Stromal cell of bone marrow (primary cell): ENCODE measurements at regions not wholly inside any gene's neighbourhood (a gene's known extent, or its start where the extent isn't known, plus 50 kb on each side); places are given as distances from the start of the nearest gene placed in this dataset.
"Not testable (repeated sequence)": the region's sequence is repeated elsewhere in the genome, so short reads cannot be mapped to it uniquely, and the experiment has no call there.

Experiments
- DNase-seq: peaks from one replicate; pipeline ENCODE4 v3.0.0-alpha.2; 2012; ENCODE audit warnings: low read depth

DNA sequence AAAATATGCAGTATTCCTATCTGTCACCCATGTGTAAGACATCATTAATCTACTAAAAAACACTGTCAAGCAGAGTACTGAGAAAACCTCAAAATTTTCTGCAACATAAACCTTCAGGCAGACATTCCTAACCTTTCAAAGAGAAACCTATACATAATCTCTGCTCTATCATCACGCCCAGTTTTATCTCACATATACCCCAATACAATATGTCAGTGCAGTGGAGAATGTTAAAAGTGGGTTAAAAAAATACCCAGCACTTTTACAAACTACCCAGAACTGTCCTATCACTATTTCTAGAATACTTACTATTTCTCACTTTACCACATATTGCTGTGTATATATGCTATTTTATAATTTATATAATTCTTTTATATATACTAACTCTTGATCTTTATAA lies 922.0 kb upstream of the SORCS1 start:
- no peak for DNase-seq

DNA sequence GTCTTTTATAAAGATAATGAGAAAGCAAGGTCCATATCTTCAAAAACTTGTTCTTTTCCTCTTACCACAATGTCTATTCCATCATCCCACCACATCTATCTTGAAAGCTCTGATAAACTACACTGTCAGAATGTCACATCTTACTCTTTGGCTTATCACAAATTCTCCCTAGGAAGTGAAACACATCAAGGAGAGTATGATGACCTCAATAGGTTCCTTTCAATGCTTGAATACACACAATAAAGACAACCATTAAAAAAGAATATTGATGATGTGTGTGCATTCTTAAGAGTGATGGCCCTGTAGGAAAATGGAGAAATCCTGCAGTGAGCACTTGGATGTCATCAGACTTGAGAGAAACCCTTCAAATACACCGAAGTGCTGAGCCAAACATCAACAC lies 918.1 kb upstream of the SORCS1 start:
- DNase-seq, result no peak

GRCh38 chr10:108078263-108078662 lies 913.8 kb upstream of the SORCS1 start:
- no peak for DNase-seq

DNA sequence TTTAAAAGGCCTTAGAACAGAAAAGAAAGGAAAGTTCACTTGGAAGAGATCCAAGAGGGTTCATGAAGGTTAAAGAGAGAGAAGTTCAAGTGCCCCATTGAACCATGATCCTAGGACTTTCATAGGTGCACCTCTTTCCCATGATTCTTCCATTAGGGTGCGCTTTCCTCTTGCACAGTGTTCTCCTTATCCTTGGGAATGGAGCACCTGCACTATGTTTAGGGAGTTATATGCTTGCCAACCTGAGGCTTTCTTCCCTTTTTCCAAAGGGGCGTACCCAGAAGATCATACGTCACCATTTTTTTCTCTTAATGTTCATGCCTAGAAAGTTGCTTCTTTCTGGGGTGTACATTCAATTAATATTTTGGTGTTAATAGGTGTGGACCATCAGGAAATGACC lies 908.0 kb upstream of the SORCS1 start:
- DNase-seq, result no peak

GRCh38 chr10:108070789-108071188 lies 906.3 kb upstream of the SORCS1 start:
- DNase-seq, result no peak

DNA sequence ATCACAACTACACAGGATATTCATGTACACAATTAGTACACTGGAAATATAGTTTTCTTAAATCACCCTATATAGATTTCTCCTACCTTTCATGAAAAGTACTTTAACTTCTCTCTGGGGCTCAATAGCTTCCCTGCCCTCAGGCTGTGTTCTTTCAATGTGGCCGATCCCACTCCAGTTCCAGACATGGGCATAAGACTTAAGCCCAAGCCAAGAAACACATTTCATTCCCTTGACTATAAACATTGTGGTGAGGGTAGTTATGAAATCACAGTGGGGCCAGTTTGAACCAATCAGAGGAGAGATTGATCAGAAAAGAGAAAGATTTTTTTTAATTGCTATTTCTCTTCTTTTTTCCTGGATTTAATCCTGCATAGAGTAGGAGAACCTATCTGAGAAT lies 904.6 kb upstream of the SORCS1 start:
- DNase-seq, result no peak

DNA sequence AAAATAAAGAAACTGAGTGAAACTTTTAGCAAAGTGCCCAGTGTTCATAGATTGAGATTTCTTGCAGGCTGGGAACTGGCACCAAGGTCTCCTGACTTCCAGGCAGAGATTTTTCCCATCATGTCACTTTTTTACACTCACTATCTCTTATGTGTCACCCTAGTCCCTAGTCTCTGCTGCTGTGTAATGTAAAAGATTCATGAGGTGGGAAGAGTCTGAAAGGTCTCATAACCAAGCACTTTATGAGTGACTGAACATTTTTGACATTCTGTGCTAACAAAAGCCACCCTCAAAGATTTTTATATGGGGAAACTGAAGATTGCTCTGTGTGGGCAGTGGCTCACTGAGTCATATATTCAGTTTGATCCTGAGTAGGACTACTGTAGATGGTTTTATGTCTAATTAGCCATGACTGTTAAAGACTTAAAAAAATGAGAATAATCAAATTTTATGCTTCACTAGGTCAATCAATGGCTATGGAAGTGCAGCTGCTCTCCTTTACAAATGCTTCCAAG lies 900.3 kb upstream of the SORCS1 start:
- no peak for DNase-seq

DNA sequence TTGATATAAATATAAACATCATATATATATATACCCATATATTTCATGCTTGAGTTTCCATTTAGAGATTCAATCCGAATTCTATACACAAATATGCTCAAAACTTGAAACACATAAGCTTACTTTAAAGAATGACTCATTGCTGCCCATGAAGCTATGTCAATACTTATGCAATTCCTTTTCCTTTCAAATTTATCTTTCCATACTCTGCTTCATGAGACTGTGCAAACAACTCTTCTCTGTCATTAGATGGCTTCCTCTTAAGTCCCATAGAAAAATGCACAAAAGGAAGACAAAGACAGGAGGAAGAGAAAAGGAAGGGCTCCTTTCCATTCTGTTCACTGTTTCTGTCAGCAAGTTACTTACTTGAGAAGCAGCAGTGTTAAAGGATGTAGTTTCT lies 895.7 kb upstream of the SORCS1 start:
- DNase-seq, result no peak

- DNase-seq, result no peak
Observed at GRCh38 chr10:108055506-108055905, 891.0 kb upstream of the SORCS1 start.

DNA sequence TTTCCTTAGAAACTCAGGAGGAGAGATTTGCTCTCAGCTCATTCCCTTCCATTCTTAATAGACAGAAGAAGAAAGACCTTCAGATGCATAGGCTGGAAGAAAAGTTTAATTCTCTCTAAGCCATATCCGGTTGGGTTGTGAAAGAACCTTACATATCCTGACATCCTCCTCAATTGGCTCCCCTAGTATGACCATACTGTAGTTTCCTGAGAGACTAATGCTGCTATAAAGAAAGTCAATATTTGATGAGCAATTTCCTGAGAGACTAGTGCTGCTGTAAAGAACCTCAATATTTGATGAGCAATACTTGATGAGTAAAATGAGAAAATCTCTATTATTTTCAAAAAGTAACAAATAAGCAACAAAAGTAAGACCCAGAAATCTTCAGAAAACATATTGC lies 888.5 kb upstream of the SORCS1 start:
- DNase-seq, result no peak

DNA sequence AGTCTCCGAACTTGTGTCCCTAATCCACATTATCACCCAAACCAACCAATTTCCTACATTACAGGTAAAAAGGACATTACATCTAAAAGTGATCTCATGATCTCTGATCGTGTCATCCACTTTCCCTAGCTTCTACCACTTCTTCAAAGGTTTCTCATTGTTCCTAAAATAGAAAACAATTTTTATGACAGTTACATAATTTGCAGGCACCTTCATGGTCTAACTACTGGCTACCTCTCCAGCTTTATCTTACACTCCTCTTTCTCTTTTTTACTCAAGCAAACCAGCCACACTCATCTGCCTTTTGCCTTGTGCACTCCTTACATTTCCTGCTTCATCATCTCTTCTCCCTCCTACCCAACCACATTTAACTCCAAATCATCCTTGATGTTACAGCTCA lies 886.7 kb upstream of the SORCS1 start:
- DNase-seq, result no peak

DNA sequence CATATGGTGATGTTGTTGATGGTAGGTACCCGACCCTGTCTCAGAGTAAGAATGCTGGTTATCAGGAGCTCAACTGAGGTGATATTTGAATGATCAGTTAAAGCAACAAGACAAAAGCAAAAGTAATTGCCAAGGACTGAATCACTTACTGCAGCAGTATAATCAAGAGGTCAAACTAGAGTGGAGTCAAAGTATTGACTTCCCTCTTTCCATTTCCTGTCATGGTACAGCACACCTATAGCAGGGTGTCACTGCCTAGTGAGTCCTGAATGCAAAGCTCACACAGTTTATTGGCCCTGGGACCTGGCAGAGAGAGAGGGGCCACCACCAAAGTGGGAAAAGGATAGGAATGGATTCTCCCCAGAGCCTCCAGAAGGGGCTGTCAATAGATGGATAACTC lies 886.1 kb upstream of the SORCS1 start:
- no peak for DNase-seq

DNA sequence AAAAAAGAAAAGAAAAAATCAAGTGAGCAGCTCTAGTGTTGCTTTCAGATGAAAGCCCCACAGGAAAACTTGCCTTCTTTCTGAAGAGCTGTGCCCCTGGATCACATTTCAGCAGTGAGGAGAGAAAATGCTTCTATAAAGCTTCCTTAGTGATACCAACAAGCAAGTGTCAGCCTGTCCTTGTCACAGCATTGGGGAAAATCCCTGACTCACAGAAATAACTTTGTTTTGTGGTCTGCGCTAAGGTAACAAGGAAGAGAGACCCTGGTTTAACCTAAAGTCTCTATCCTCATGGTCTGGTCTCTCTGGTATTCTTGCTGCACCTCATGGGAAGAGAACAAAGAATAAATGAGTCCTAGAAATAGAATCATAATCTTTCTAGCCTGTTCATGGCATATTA lies 885.2 kb upstream of the SORCS1 start:
- no peak for DNase-seq

DNA sequence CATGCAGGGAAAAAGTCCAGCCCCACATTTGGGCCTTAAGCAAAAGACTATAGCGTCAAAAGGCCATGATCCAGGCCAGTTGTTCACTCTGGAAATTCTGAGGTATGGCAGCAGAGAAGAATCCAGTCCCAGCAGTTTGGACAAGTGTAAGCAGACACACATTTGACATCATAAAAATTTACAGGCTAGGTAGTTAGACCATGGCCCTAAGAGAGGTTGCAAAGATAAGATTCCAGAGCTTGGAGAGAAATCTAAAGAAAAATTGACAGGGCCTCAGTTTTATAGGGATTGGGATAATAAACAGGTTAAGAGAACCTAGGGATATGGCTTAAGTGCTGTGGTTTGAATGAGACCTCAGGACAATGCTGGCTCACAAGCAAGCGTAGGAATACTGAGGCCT lies 884.4 kb upstream of the SORCS1 start:
- DNase-seq, result no peak

- no peak for DNase-seq
Observed at GRCh38 chr10:108039821-108040584, 875.5 kb upstream of the SORCS1 start.

GRCh38 chr10:108037061-108037460 lies 872.6 kb upstream of the SORCS1 start:
- DNase-seq, result no peak

- DNase-seq, result no peak
Observed at GRCh38 chr10:108036265-108036664, 871.8 kb upstream of the SORCS1 start.

- no peak for DNase-seq
Observed at GRCh38 chr10:108034829-108035228, 870.3 kb upstream of the SORCS1 start.

DNA sequence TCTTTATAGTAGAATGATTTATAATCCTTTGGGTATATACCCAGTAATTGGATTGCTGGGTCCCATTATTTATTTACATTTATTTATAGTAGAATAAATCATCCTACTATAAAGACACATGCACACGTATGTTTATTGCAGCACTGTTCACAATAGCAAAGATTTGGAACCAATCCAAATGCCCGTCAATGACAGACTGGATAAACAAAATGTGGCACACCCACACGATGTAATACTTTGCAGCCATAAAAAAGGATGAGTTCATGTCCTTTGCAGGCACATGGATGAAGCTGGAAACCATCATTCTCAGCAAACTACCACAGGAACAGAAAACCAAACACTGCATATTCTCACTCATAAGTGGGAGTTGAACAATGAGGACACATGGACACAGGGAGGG lies 869.0 kb upstream of the SORCS1 start:
- DNase-seq, result not testable (repeated sequence)

DNA sequence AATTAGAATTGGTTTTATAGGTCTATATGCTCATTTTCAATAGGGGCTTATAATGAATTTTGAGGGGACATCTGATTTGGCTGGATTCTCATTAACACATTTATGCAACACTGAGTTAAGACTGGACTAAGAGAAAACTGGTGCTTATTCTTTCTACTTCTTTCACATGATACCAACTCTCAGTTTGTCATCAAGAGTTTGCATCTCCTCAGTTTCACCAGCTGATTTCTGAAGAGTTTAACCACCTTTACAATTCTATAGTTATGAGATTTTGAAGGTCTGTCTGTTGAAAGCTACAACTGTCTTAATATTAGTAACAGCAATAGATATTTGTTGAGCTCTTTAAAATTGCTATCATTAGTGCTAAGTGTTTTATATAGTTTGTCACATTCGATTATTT lies 867.0 kb upstream of the SORCS1 start:
- no peak for DNase-seq

DNA sequence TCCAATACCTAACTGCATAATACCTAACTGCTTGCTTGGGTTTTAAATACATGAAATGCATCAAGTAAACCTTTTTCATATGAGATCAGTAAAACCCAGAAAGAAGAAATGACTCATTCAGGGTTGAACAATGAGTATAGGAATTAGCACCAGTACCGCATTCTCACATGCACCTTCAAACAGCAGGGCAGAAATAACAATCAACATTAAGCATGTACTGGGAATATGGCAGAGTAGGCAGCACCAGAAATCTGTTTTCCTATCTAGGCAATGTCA lies 850.3 kb upstream of the SORCS1 start:
- no peak for DNase-seq

- no peak for DNase-seq
Observed at GRCh38 chr10:108014145-108014901, 849.8 kb upstream of the SORCS1 start.

GRCh38 chr10:108005627-108006026 lies 841.1 kb upstream of the SORCS1 start:
- DNase-seq, result no peak

- no peak for DNase-seq
Observed at GRCh38 chr10:108003576-108003975, 839.1 kb upstream of the SORCS1 start.
